Islet of Langerhans (tissue), 1 donor: ENCODE measurements at regions not wholly inside any gene's neighbourhood (a gene's known extent, or its start where the extent isn't known, plus 50 kb on each side); places are given as distances from the start of the nearest gene placed in this dataset.

Source experiments
- FAIRE-seq: peaks from one replicate; lab custom pipeline; 2011; peaks lifted over from hg19 to GRCh38; lab: Jason Lieb, UNC

DNA sequence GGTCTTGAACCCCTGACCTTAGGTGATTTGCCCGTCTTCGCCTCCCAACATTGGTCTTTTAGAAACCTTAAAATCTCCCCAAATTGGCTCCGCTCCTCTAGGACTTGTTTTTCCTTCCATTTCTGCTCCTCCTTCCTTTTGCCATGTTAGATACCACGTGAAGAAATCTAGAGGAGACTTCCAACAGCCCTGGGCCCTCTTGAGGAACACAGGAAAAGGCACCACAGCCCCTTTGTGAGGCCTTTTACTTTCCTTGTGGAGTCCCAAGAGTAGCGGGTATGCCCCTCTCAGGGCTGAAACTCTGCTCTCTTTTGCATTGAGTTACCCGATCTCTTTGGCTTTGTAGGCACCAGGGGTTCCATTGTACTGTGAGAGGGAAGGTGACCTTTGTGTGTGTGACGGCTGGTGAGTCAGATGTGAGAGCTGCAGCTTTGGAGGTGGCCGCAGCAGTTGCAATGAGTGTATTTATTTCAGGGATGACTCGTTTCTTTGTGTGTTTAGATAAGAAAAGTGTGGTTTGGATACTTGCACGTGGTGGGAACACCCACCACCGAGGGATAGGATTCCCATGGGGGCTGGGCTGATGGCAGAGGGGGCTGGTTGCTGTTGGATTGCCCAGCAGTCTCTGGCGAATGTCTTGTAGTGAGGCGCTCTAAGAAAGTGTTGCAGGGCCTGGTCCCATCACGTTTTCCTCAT, 218.4 kb upstream of the HS6ST1 start:
- no peak for FAIRE-seq

DNA sequence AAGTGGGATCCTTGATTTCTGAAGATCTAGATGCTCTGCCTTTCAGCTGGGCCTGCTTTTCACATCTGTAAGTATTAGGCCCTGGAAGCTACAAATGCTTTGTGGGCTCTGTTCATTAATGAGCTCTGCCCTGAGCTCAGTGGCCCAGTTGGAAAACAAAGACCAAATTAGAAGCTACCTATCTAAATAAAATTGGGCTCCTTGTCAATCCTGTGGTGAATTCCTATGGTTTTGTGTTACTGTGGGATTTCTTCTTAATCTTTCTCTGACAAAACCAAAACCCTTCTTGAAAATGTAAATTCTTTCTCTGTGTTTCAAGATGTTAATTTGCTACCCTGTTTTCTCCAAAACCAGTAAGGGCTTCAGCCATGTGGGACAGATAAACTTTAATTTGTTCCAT, 219.0 kb upstream of the HS6ST1 start:
- no peak for FAIRE-seq

DNA sequence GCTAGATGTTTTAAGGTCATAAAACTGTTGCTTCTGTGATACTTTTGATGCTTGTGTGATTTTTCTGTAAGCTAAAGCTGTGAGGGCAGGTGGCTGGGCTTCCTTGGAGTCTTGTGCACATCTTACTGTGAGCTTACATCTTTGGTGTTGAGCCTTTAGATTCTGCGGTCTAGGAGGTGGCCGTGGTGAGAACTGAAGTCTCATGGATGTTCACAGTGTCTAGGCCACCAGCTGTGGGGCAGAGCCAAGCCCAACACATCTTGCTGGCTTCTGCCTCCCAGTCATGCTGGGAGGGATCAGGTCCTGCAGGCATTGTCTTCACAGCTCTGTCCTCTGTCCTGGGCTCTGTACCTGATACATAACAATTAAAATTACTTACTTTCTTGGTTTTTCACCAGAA, 219.7 kb upstream of the HS6ST1 start:
- no peak for FAIRE-seq

DNA sequence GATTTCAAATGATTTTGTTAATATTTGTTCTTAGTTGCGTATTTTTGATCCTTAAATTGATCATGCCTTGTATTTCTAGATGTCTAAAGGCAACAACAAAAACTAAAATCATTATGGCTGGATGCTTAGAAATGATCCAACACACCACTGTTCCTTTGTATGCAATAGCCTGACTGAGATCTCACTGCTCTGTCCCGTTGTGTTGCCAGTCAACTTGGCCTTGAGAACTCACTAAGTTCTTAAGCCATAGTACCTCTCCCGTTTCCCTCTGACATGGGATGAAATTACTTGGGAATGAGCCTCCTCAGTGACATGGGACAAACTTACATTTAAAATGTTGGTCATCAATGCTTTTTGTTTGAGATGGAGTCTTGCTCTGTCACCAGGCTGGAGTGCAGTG, 222.0 kb upstream of the HS6ST1 start:
- no peak for FAIRE-seq

DNA sequence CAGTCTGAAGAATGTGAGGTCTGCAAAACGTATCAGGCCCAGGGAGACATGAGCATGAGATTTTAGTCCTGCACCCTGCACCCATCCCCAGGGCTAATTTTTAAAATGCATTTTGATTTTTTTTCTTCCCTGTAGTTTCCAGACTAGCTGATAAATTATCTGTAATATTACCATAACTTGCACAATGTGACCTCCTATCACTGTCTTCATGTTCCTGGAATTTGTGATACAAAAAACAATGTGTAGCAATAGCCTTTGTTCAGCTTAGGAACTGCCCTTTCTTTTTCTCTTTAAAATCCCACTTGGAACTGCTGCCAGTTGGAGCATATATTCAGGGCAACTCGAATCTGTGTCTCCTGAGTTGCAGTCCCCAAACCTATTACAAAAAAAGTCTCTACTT, 222.8 kb upstream of the HS6ST1 start:
- FAIRE-seq: no peak

DNA sequence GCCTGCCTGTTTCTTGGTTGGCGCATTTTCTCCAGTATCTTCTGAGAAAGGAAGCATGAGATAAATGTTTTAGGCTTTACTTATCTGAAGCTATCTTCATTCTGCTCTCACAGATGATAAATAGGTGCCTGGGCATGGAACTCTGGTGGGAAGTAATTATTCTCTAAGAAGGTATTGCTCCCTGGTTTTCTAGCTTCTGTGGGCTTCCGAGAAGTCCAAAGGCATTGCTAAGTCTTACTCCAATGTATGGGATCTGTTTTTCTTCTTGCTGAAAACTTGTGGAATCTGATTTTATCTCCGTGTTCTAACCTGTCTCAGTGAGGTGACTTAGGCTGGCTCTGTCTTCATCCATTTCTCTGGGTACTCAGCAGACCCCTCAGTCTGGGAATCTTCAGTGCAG, 224.4 kb upstream of the HS6ST1 start:
- no peak for FAIRE-seq

DNA sequence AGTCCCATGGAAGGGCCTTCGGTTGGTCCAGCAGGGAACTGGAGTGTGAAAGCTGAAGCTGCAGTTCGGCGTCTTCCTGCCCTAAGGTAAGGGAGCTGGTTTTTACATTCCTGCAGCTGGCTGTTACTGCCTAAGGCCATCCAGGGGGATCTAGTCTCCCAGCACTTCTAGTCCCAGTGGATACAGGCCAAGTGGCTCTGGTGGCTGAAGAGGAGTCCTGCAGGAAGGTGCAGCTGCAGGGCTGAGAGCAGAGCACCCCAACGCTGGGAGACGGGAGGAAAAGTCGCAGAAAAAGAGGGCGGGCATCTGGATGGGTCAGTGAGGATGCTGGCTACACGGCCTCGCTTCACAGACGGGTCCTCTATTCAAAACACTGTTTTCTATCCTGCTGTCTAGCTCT, 225.0 kb upstream of the HS6ST1 start:
- no peak for FAIRE-seq

DNA sequence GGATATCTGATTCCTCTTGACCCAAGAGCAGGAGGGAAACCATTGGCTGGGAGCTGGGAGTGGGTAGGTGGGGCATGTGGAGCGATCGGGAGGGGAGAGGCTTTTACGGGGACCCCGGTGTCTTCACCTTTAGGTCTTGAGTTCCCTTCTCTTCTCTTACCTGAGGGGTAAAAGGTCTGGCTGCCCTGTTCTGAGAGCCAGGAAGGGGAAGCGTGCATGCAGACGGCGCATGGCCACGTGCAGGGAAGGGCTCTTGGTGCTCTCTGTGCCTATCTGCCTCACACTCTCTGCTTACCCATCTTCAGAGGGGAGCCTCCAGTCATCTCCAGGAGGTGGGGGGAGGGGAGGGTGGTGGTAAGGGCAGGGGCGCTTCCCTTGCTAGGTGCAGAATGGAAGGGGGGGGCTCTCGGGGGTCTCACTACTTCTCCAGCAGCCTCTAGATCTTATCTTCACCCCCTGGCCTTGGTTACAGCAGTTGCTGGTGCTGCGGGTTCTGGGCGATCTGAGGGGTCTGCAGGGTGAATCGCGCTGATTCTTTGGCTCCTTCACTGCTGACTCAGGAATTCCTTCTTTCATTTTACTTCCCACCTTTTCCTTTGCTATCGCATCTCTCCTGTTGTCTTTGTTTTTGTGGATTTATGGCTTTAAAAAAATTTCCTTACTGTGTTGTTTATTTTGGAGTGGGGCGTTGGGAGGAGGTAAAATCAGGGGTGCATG, 225.8 kb upstream of the HS6ST1 start:
- no peak for FAIRE-seq

DNA sequence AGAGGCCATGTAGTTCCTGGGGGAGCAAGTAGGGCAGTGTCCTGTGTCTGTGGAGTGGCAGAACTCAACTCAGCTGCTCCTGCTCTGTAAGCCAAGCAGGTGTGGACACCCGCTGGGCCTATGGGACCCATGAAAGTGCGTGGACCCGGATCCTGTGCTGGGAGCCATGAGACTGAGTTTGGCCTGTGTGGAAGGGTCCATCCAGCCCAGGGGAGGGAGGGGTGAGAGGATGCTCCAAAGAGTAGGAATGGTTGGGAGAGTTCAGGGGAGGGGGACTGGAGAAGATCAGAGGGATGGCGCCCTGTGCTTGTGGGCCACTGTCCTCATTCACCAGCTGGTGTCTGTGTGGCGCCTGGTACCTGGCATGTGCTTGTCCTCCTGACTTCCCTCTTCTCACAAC, 226.4 kb upstream of the HS6ST1 start:
- no peak for FAIRE-seq

DNA sequence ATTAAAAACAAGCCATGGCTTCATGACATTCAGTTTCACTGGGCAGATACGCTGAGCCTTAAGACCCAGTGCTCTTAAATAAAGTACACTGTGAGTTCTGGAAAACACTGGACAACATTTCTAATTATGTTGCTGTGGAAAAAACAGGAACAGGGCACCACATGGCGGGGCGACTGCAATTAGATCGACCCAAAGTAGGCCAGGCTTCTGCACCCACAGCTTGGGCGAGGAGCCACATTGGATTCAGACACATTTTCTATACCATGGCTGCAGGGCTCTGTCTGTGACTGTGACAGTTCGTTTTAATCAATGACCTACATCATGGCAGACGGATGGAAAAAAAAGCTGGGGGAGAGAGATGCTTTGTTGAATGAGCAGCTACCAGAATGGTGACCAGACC, 227.2 kb upstream of the HS6ST1 start:
- FAIRE-seq: no peak

DNA sequence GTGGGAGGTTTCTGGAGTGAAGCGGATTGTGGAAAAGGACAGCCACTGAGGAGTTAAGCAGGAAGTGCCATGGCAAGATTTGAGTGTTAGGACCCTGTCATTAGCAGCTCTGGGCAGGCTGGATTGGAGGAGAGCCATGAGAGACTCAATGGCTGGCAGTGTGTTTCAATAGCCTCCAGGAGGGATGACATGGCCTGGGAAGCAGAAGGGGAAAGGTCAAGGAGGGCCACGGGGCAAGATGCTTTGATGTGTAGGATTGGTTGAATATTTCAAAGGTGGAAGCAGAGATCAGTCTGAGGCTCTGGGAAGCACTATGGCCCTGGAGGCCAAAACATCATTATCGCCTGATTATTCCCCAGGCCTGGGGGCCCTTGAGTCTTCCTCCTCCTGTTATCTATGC, 229.0 kb upstream of the HS6ST1 start:
- no peak for FAIRE-seq

DNA sequence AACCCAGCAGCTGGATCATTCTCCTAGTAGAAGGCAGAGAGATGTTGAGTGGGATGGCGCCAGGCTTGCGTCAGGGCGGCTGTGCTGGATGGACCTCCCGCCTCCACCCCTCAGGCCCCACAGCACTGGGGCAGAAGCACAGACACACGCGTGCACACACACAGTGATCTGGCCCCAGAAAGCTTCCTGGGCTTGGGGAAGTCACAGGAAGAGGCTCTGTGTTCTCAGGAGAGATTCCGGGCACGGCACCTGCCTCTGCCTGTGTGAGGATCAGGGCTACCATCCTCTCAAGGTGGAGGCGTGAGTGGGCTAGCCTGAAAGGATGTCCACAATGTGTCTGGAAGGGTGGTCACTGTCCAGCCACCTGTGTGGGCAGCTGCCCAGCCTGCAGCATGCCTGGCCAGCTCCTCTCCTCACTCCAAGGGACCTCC, 229.8 kb upstream of the HS6ST1 start:
- no peak for FAIRE-seq

DNA sequence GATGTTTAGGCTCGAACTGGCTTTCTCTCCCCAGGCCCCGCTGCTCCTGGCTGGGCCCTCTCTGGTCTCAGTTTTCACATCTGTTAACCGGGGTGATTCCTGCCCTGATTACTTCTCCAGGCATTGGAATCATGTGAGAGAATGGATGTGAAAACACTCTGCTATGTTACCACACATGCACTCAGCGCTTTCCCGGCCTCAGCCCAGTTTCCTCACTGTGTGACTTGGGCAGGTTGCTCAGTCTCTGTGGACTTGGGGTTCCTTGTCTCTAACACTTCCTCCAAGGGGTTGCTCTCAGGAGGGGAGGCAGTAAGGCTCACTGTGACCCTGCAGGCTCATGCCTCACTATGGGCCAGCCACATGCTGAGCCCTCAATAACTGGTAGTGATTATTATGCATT, 230.4 kb upstream of the HS6ST1 start:
- no peak for FAIRE-seq

DNA sequence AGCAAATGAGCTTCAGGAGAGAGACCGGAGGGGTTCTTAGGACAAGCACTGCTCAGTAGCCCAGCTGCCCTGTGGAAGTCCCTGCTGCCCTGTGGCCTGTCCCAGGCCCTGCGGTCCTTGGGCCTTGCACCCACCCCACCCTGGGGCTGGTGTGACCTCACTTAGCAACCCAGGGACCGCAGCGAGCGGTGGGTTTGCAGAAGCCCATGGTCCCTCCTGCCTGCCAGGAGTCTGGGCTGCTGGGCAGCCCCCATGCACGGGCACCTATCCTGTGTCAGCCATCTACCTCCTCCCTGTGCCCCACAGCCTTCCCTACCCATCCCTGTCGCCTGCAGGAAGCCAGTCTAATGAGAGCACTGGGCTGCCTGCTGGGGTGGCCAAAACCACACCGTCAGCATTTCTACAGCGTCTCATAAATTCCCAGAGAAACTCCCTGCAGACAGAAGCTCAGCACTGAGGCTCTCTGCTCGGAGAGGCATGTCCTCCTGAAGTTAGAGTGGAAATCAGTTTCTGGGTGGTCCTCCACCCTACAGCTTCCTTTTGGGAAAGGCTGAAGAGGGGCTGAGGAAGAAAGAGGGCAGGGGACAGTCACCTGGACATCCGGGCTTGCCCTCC, 231.1 kb upstream of the HS6ST1 start:
- FAIRE-seq: no peak

DNA sequence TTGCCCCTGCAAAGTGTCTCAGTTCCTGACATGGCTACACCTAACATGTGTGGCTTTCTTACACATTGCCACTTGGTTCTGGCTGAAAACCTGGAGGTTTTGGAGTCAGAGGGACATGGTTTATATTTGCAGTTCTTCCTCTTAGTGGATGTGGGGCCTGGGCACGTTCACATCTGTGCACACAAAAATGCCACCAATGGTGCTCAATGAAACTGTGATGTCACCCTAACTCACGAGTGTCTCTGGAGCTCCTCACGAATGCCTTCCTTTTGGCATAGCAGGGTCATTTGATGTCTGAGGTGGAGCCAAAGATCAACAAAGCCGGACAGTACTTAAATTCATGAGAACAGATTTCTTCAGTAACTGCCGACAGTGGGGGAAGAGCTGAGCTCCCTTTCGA, 231.7 kb upstream of the HS6ST1 start:
- FAIRE-seq: no peak

DNA sequence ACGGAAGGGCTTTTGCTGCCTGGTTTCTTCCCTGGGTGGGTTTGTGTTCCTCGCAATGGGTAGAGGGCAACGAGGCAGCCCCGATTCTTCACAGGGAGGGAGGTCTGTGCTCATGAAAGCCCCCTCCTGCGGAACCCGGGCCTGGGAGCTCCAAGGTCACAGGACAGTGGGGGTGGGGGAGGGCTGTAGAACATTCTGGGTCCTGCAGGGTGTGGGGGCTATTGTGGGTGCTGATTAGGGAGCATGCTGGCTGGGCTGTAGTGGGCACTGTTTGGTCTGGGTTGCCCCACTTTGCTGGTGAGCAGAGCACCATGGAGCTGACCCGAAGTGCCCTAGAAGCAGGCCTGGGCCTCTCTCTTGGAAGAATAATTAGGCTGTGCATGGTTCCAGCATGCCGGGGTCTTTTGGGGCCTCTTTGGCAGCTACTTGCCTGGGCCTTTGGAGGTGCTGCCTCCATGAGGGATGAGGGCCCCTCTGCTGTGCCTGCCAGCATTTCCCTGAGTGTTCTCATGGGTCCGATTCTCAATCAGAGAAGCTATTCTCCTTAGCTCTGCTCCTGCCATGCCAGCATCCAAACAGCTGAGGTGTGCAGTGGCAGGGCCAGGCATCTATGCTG, 232.2 kb upstream of the HS6ST1 start:
- FAIRE-seq: no peak

DNA sequence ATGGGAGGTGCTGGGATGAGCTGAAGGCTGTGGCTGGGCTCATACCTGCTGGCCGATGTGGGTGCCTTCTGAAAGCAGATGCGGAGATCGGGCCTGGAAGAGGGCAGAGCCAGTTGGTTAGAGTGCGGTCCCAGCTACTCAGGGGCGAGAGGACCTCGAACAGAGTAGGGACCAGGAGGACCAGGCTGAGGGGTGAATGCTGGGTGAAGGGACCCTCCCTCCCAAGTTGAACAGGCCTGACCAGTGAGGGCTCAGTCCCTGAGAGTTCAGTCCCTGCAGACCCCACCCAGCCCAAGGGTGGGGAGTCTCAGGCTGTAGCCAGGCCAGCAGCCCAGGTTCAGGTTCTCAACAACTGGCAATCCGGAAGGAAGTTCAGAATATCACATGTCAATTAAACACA, 232.8 kb upstream of the HS6ST1 start:
- FAIRE-seq: no peak

DNA sequence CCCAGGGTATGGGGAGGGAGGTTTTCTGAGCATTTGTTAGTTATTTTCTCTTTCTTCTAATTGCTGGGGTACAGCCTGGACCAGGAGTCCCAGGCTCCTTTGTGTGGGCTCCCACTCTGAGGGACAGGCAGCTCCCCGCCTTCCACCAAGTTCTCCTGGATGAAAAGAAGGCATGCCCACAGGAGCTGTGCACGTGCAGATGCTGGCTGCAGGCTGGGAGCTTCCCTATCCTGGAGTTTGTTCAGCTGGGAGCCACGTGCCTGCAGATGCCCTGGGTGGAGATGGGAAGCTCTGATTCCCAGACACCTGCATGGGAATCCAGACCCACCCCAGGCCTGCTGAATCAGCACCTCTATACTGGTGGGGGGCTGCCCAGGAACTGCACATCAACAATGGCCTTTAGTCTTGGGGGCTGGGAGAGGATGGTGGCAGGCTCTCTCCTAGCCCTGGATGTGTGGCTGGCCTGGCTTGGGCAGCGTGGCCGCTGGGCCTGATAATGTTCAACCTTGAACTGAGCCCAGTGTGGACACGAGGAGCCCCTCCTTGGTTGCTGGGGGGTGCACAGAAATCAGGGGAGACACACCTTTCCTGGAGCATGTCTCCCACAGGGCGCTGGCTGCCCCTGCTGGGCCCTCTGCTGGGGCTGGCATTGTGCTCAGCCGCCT, 233.6 kb upstream of the HS6ST1 start:
- FAIRE-seq: no peak

DNA sequence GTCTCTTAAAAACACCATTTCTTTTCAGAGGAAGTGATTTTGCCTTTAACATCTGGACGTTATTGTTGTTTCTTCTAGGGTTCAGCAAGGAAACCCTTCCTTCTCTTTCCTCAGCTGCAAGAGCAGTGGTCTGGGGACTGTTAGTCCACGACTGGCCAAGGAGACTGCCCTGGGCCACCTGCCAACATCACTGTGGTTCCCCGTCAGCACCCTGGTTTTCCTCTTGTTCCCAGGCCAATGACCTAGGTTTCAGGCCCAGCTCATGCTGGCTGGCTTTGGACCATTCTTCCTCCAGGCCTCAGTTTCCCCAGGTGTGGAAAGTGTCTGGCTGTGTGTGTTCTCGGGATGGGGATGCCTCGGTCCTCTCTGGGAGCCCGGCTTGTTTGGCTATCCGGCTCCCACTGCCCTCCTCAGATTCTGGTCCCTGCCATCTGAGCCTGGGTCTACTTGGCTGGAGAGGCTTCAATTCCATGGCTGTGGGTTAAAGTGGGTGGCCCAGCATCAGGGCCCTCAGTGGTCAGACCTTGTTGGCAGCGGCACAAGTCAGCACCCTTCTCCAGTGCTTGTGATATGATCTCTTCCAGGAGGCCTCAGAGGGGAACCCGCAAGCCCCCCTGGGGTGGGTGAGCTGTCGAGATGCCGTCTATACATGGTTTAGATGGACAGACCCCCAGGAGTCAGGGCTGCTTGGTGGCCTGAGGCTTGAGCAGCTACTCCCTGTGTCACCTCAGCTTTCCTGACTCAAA, 234.3 kb upstream of the HS6ST1 start:
- FAIRE-seq: no peak

DNA sequence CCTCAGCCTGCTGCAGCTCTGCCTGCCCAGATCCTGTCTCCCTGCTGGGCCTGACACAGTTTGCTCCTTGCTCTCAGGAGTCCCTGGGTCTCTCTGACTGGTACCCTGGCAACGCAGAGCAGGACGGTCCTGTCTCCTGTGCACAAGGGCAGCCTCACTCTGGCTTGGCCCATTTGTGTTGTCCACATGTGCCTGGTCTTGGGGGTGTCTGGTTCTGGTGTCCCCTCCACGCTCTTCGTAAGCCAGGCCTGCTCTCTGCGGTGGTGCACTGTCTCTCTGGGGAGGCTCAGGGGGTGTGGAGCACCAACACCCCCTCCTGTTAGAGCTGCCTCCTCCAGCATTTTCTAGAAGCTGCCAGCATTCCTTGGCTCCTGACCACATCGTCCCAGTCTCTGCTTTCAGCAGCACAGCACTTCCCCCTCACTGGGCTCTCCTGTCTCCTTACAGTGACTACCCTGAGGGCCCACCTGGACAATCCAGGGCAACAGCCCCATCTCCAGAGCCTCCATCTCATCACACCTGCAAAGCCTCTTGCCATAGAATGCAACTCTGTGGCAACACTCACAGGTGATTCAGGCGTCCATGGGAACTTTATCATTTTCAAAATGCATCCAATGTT, 235.6 kb upstream of the HS6ST1 start:
- FAIRE-seq: no peak

DNA sequence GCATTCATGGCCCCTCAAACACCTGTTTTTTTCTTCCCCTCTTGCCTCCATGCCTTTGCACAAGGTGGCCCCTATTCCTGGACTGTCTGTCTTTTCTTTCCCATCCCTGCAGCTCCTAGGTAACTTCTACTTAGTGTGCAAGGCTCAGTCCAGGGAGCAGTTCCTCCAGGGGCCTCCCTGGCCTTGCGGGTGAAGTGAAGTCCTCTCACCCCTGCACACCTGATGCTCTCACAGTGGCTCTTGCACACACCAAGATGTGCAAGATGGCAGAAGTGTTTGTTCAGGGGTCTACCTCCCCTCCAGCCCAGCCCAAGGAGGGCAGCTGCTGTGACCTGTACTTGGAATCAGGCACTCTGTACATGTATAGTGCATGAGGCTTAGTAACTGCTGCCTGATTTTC, 236.8 kb upstream of the HS6ST1 start:
- no peak for FAIRE-seq

DNA sequence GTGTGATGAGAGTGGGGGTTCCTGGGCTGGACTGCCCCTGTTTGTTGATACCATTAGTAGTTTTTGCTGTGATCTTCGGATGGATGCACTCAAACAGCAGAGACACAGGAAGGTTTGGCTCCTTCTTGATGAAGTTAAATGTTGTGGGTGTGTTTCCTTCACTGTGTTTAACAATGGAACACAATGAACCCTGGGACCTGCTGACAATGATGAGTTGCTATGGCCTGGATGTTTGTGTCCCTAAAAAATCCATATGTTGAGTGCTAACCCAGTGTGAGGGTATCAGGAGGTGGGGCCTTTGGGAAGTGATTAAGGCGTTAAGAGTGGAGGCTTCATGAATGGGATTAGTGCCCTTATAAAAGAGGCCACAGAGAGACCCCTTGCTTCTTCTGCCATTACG, 237.4 kb upstream of the HS6ST1 start:
- FAIRE-seq: no peak
